SK-N-MC (cell line): ENCODE measurements at regions not wholly inside any gene's neighbourhood (a gene's known extent, or its start where the extent isn't known, plus 50 kb on each side); places are given as distances from the start of the nearest gene placed in this dataset.

Experiments
- DNase-seq: peaks from one replicate; pipeline ENCODE4 v3.0.0-alpha.2; 2011; ENCODE audit warnings: low read depth, low spot score
- H3K27ac ChIP-seq: fragments of 200-600 bp; sonication (generic); 2 replicates; pipeline ENCODE4 v1.5.1; 2016; ENCODE audit warnings: mixed run types
- H3K36me3 ChIP-seq: fragments of 200-600 bp; sonication (generic); 2 replicates; pipeline ENCODE4 v1.6.1; 2017; ENCODE audit warnings: antibody characterized with exemption, low read length, mixed read lengths; ENCODE audit not compliant: insufficient read depth
- H3K4me3 ChIP-seq: fragments of 200-600 bp; sonication (generic); 2 replicates; pipeline ENCODE4 v1.5.1; 2016
- H3K9ac ChIP-seq: fragments of 200-600 bp; sonication (generic); 2 replicates; pipeline ENCODE4 v1.8.0; 2017; ENCODE audit warnings: mixed run types, mixed read lengths; ENCODE audit not compliant: insufficient read length
- H3K9me3 ChIP-seq: fragments of 200-600 bp; sonication (generic); 2 replicates; pipeline ENCODE4 v1.6.1; 2017; ENCODE audit warnings: low read depth, mild to moderate bottlenecking, antibody characterized with exemption, low read length, moderate library complexity, mixed read lengths
- EZH2 ChIP-seq: fragments of 200-600 bp; sonication (generic); IDR thresholded peaks from one replicate; pipeline ENCODE4 v1.6.1; 2017; ENCODE audit warnings: antibody characterized with exemption
- FOXP2 ChIP-seq: optimal IDR thresholded peaks from 2 replicates; pipeline ENCODE3; 2011; ENCODE audit warnings: mild to moderate bottlenecking, moderate library complexity; ENCODE audit not compliant: insufficient read depth; ENCODE audit errors: extremely low read length, control extremely low read depth
- POLR2AphosphoS5 ChIP-seq: IDR thresholded peaks from 2 replicates; pipeline ENCODE4 v1.6.1; 2012; ENCODE audit warnings: mild to moderate bottlenecking, low read depth, low read length, borderline replicate concordance

- no peak for DNase-seq
- H3K9me3 ChIP-seq = no peaks in the 10 kb centered on the region
- H3K9ac ChIP-seq = no peak overlapping the region
- H3K4me3 ChIP-seq = no peak overlapping the region
- TF ChIP-seq POLR2AphosphoS5 = no peak
- TF ChIP-seq FOXP2 = no peak
- TF ChIP-seq EZH2 = no peak
- no peak overlapping the region for H3K27ac ChIP-seq
- no peaks in the 10 kb centered on the region for H3K36me3 ChIP-seq
Measured at GRCh38 chr9:103700195-103700962, 393.7 kb upstream of the SMC2 start.

- DNase-seq = no peak
- TF ChIP-seq EZH2 (no peak), FOXP2 (no peak), POLR2AphosphoS5 (no peak)
- Histone ChIP-seq H3K36me3 (no peaks in the 10 kb centered on the region), H3K9me3 (no peaks in the 10 kb centered on the region), H3K9ac (no peak overlapping the region), H3K4me3 (no peak overlapping the region), H3K27ac (no peak overlapping the region)
Measured at GRCh38 chr9:103702572-103702971, 391.5 kb upstream of the SMC2 start.

- Histone ChIP-seq H3K4me3 (no peak overlapping the region), H3K9me3 (no peaks in the 10 kb centered on the region), H3K36me3 (no peaks in the 10 kb centered on the region), H3K9ac (no peak overlapping the region), H3K27ac (no peak overlapping the region)
- DNase-seq = no peak
- no peak for TF ChIP-seq FOXP2
- TF ChIP-seq POLR2AphosphoS5 = no peak
- TF ChIP-seq EZH2 = no peak
Measured at GRCh38 chr9:103707181-103707580, 386.9 kb upstream of the SMC2 start.

GRCh38 chr9:103709366-103709765 is 384.7 kb upstream of the SMC2 start:
- Histone ChIP-seq H3K9me3 (no peaks in the 10 kb centered on the region), H3K9ac (no peak overlapping the region), H3K27ac (no peak overlapping the region), H3K4me3 (no peak overlapping the region), H3K36me3 (no peaks in the 10 kb centered on the region)
- DNase-seq = no peak
- no peak for TF ChIP-seq FOXP2

GRCh38 chr9:103713631-103714030 is 380.5 kb upstream of the SMC2 start:
- DNase-seq = no peak
- H3K9ac ChIP-seq = no peak overlapping the region
- H3K4me3 ChIP-seq = no peak overlapping the region
- no peak for TF ChIP-seq FOXP2
- no peak for TF ChIP-seq EZH2
- no peak for TF ChIP-seq POLR2AphosphoS5
- no peaks in the 10 kb centered on the region for H3K9me3 ChIP-seq
- H3K27ac ChIP-seq = no peak overlapping the region
- no peaks in the 10 kb centered on the region for H3K36me3 ChIP-seq

GRCh38 chr9:103714992-103715391 is 379.1 kb upstream of the SMC2 start:
- H3K9me3 ChIP-seq = no peaks in the 10 kb centered on the region
- no peak for DNase-seq
- no peak for TF ChIP-seq POLR2AphosphoS5
- TF ChIP-seq EZH2 = no peak
- TF ChIP-seq FOXP2 = no peak
- no peaks in the 10 kb centered on the region for H3K36me3 ChIP-seq
- H3K27ac ChIP-seq = no peak overlapping the region
- H3K4me3 ChIP-seq = no peak overlapping the region
- H3K9ac ChIP-seq = no peak overlapping the region

- DNase-seq = no peak
- no peak overlapping the region for H3K27ac ChIP-seq
- no peak overlapping the region for H3K4me3 ChIP-seq
- no peaks in the 10 kb centered on the region for H3K9me3 ChIP-seq
- H3K9ac ChIP-seq = no peak overlapping the region
- H3K36me3 ChIP-seq = no peaks in the 10 kb centered on the region
- TF ChIP-seq FOXP2 (no peak), EZH2 (no peak), POLR2AphosphoS5 (no peak)
Measured at GRCh38 chr9:103721056-103721455, 373.1 kb upstream of the SMC2 start.

GRCh38 chr9:103730866-103731265 is 363.2 kb upstream of the SMC2 start:
- no peak overlapping the region for H3K9ac ChIP-seq
- H3K9me3 ChIP-seq = no peaks in the 10 kb centered on the region
- H3K36me3 ChIP-seq = no peaks in the 10 kb centered on the region
- H3K27ac ChIP-seq = no peak overlapping the region
- no peak for TF ChIP-seq FOXP2
- no peak for TF ChIP-seq POLR2AphosphoS5
- no peak for TF ChIP-seq EZH2
- no peak overlapping the region for H3K4me3 ChIP-seq
- no peak for DNase-seq

GRCh38 chr9:103731541-103731940 is 362.6 kb upstream of the SMC2 start:
- Histone ChIP-seq H3K9me3 (no peaks in the 10 kb centered on the region), H3K36me3 (no peaks in the 10 kb centered on the region), H3K27ac (no peak overlapping the region), H3K9ac (no peak overlapping the region), H3K4me3 (no peak overlapping the region)
- TF ChIP-seq POLR2AphosphoS5 (no peak), EZH2 (no peak), FOXP2 (no peak)
- DNase-seq = no peak
